Endodermal cell (in vitro differentiated cells): ENCODE measurements at regions not wholly inside any gene's neighbourhood (a gene's known extent, or its start where the extent isn't known, plus 50 kb on each side); places are given as distances from the start of the nearest gene placed in this dataset.

Experiments used
- DNase-seq: peaks from one replicate; pipeline ENCODE4 v3.0.0-alpha.2; 2017
- H3K27ac ChIP-seq: 2 replicates; pipeline ENCODE4 v1.5.1; 2013; ENCODE audit warnings: mild to moderate bottlenecking, low read depth, low read length, moderate library complexity
- H3K27me3 ChIP-seq: 2 replicates; pipeline ENCODE4 v1.6.1; 2013; ENCODE audit warnings: mild to moderate bottlenecking, low read length, moderate library complexity; ENCODE audit not compliant: insufficient read depth, control insufficient read depth, poor library complexity, severe bottlenecking
- H3K36me3 ChIP-seq: 2 replicates; pipeline ENCODE4 v1.7.0; 2013; ENCODE audit warnings: mild to moderate bottlenecking, low read length, moderate library complexity; ENCODE audit not compliant: control insufficient read depth, insufficient read depth
- H3K4me1 ChIP-seq: one replicate; pipeline ENCODE4 v1.7.0; 2013; ENCODE audit warnings: low read length; ENCODE audit not compliant: control insufficient read depth, insufficient read depth
- H3K4me3 ChIP-seq: 2 replicates; pipeline ENCODE4 v1.5.1; 2013; ENCODE audit warnings: mild to moderate bottlenecking, low read length, moderate library complexity
- H3K9ac ChIP-seq: 2 replicates; pipeline ENCODE4 v1.6.1; 2013; ENCODE audit warnings: mild to moderate bottlenecking, low read length, moderate library complexity; ENCODE audit not compliant: poor library complexity, severe bottlenecking; ENCODE audit errors: extremely low read depth
- H3K9me3 ChIP-seq: 2 replicates; pipeline ENCODE4 v1.6.1; 2013; ENCODE audit warnings: mild to moderate bottlenecking, low read length, moderate library complexity; ENCODE audit not compliant: control insufficient read depth
- H3K27ac Mint-ChIP-seq: 2 replicates; pipeline ENCODE4 v1.8.0; 2020; ENCODE audit warnings: mixed read lengths
- H3K27me3 Mint-ChIP-seq: 2 replicates; pipeline ENCODE4 v1.8.0; 2021; ENCODE audit warnings: mild to moderate bottlenecking, mixed read lengths; ENCODE audit not compliant: insufficient read depth
- H3K36me3 Mint-ChIP-seq: 2 replicates; pipeline ENCODE4 v1.8.0; 2020; ENCODE audit warnings: low read depth, mixed read lengths
- H3K4me1 Mint-ChIP-seq: 2 replicates; pipeline ENCODE4 v1.8.0; 2020; ENCODE audit warnings: mixed read lengths
- H3K4me3 Mint-ChIP-seq: 2 replicates; pipeline ENCODE4 v1.8.0; 2020; ENCODE audit warnings: mild to moderate bottlenecking, moderate library complexity, mixed read lengths
- H3K9me3 Mint-ChIP-seq: 2 replicates; pipeline ENCODE4 v1.8.0; 2020; ENCODE audit warnings: mild to moderate bottlenecking, mixed read lengths
- CTCF ChIP-seq: fragments of 200-600 bp; sonication (generic); conservative IDR thresholded peaks from 2 replicates; pipeline ENCODE4 v1.5.0; 2021; ENCODE audit warnings: antibody characterized with exemption, mild to moderate bottlenecking
- WGBS, 2 experiments: methylation state at CpG; one replicate each; pipeline versions ENCODE4 v1.1.5 to v1.1.7; 2013; ENCODE audit warnings: missing lambda C conversion rate in 2 of 2, mixed read lengths in 1 of 2; ENCODE audit not compliant: insufficient coverage in 1 of 2, insufficient read length in 1 of 2; 5-methylcytosine and 5-hydroxymethylcytosine counted together

GRCh38 chr6:54633601-54634000, 213.0 kb upstream of the FAM83B start:
- Mint-ChIP-seq H3K27me3 (no peaks in the 10 kb centered on the region), H3K4me1 (peaks cover 11% of the 10 kb centered on the region), H3K9me3 (no peaks in the 10 kb centered on the region), H3K27ac (no peak overlapping the region), H3K36me3 (no peaks in the 10 kb centered on the region), H3K4me3 (no peak overlapping the region)
- Histone ChIP-seq H3K36me3 (no peaks in the 10 kb centered on the region), H3K27me3 (no peaks in the 10 kb centered on the region), H3K9me3 (no peaks in the 10 kb centered on the region), H3K27ac (no peak overlapping the region), H3K4me3 (no peak overlapping the region), H3K9ac (no peak overlapping the region), H3K4me1 (peaks cover 3% of the 10 kb centered on the region)
- no peak for DNase-seq
- 90 to 99% methylated on average over 2 to 4 of the region's 4 CpGs for WGBS, 2 experiments
- TF ChIP-seq CTCF: no peak

GRCh38 chr6:54640911-54641310, 205.7 kb upstream of the FAM83B start:
- H3K27me3 Mint-ChIP-seq: no peaks in the 10 kb centered on the region
- no peaks in the 10 kb centered on the region for H3K9me3 Mint-ChIP-seq
- no peak overlapping the region for H3K9ac ChIP-seq
- 93 to 100% methylated on average over 1 of the region's 1 CpG for WGBS, 2 experiments
- no peak for DNase-seq
- H3K27ac ChIP-seq: no peak overlapping the region
- no peak overlapping the region for H3K27ac Mint-ChIP-seq
- no peaks in the 10 kb centered on the region for H3K9me3 ChIP-seq
- no peak for TF ChIP-seq CTCF
- H3K4me1 ChIP-seq: no peaks in the 10 kb centered on the region
- H3K4me3 ChIP-seq: no peak overlapping the region
- H3K4me1 Mint-ChIP-seq: peaks cover 3% of the 10 kb centered on the region
- no peaks in the 10 kb centered on the region for H3K27me3 ChIP-seq
- H3K36me3 ChIP-seq: no peaks in the 10 kb centered on the region
- no peak overlapping the region for H3K4me3 Mint-ChIP-seq
- H3K36me3 Mint-ChIP-seq: no peaks in the 10 kb centered on the region

DNA sequence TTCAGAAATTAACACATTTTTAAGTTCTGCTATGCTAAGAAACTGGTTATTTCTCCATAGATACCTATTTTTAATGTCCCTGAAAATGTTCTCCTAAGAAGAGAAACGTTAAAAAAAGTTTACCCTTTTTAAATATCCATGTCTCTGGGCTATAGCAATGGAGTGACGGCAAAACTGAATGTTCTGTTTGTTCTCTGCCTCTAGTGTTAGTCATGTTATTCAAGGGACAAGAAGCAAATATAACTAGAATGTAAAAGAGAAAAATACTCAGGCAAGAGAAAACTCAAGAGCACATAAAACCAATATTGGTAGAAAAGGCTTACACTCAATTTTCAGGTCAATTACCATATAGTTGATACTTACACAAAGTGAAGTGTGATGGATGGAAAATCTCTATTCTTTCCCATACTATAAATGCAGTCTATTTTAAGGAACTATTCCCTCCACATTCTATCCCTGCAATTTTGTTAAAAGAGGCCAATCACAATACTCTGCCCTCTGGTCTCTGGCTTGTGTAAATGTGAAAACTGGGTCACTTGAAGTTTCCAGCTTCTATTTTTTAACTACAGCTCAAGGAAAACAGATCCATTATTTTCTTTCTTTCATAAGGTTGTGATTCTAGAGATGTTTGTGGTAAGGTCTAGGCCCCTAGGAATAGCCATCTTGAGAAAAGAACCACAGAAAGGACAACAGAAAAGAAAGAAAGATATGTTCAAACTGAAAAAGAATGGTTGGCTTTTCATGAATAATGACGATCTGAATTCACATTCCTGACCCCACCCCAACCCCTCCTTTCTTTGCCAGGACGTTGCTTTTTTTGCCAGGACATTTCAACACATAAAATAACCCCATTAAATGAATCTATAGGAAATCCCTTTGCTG, 200.3 kb upstream of the FAM83B start:
- H3K4me3 Mint-ChIP-seq: no peak overlapping the region
- H3K4me1 Mint-ChIP-seq: no peaks in the 10 kb centered on the region
- Histone ChIP-seq H3K27ac (no peak overlapping the region), H3K4me1 (no peaks in the 10 kb centered on the region), H3K4me3 (no peak overlapping the region), H3K27me3 (no peaks in the 10 kb centered on the region), H3K9ac (no peak overlapping the region), H3K36me3 (no peaks in the 10 kb centered on the region), H3K9me3 (no peaks in the 10 kb centered on the region)
- no peaks in the 10 kb centered on the region for H3K27me3 Mint-ChIP-seq
- TF ChIP-seq CTCF: no peak
- no peaks in the 10 kb centered on the region for H3K36me3 Mint-ChIP-seq
- no peaks in the 10 kb centered on the region for H3K9me3 Mint-ChIP-seq
- WGBS, 2 experiments: 81% methylated on average over 4 of the region's 4 CpGs; no CpG with 5 or more reads in 1 of the 2 experiments
- no peak for DNase-seq
- H3K27ac Mint-ChIP-seq: no peak overlapping the region
